HG03045 (cell line): ENCODE measurements at regions not wholly inside any gene's neighbourhood (a gene's known extent, or its start where the extent isn't known, plus 50 kb on each side); places are given as distances from the start of the nearest gene placed in this dataset.
"Not testable (repeated sequence)": the region's sequence is repeated elsewhere in the genome, so short reads cannot be mapped to it uniquely, and the experiment has no call there.

ENCODE experiments used
- ATAC-seq: cut with Tn5 transposase; IDR thresholded peaks from one replicate; pipeline ENCODE4 v1.9.1; 2021; ENCODE audit warnings: mild to moderate bottlenecking, moderate library complexity; ENCODE audit not compliant: unreplicated experiment

GRCh38 chr20:12715991-12716680, 292.6 kb upstream of the SPTLC3 start:
- ATAC-seq = no peak

GRCh38 chr20:12717061-12717460, 291.7 kb upstream of the SPTLC3 start:
- no peak for ATAC-seq

DNA sequence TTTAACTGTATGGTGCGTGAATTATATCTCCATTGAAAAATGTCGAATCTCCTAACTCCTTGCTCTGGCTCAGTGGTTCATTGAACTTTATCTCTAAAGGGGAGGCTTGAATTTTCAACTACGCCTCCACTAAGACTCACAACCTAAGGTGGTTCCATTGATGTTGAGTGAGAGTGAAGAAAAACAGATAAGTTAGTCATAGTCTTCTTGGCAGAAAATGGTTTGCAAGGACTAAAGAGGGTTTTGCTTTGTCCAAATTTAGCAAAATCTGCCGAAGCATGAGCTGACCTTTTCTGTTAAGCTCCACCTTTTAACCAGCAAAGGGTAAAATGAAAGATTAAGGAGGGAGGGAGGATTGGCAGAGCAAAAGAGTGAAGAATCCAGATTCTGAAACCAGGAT, 290.2 kb upstream of the SPTLC3 start:
- ATAC-seq = no peak

DNA sequence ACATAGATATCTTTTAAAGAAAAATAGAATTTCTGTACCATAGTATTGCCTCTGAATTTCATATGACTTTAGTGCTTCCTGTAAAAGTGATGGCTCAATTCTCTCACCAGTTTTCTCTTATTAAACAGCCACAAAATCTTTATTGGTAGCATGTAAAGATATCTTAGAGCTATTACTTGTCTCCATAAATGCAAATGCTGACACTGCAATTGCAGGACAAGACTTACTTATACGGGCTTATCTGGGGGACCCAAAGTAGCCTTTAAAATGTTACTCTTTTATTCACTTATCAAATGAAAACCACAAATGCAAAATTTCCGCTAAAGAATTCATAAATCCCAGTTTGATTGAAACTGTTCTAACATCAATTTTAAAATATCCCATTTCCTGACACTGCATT, 287.1 kb upstream of the SPTLC3 start:
- ATAC-seq = no peak

- no peak for ATAC-seq
These were observed 286.7 kb upstream of the SPTLC3 start for GRCh38 chr20:12722091-12722490.

DNA sequence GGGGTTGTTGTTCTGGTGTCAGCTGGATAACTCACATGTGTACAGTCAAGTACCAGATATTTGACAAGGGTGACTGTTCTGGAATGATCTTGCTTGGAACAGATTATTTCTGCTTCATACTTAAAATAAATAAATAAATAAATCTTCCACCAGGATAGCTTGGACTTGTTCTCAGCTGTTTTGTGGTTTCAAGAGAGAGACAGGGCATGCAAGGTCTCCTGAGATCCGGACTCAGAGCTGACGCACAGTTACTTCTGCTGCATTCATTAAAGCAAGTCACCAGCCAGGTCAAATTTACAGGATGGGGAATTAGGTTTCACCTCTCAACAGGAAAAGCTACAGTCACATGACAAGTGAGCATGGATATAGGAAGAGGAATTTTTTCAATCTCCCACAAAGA, 285.0 kb upstream of the SPTLC3 start:
- no peak for ATAC-seq

- ATAC-seq = no peak
These were observed 280.0 kb upstream of the SPTLC3 start for GRCh38 chr20:12728782-12729181.

DNA sequence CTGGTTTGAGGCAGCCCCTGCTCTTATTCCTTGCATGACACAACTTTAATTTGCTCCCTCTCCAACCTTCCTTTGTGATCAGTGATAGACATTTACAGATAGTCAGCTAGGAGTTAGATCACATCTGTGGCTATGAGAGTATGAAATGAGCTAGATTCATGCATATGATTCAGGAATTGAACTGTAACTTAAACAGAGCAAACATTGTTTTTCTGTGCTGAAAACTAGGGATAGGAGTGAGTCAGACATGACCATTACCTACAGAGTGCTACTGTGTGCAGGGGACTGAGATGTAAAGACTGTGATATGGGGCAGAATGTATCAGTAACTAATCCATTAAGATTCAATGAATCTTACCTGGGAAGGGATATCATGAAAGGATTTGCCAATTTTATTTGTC, 279.4 kb upstream of the SPTLC3 start:
- no peak for ATAC-seq

GRCh38 chr20:12733811-12734210, 275.0 kb upstream of the SPTLC3 start:
- no peak for ATAC-seq

- no peak for ATAC-seq
These were observed 271.3 kb upstream of the SPTLC3 start for GRCh38 chr20:12737497-12737896.

DNA sequence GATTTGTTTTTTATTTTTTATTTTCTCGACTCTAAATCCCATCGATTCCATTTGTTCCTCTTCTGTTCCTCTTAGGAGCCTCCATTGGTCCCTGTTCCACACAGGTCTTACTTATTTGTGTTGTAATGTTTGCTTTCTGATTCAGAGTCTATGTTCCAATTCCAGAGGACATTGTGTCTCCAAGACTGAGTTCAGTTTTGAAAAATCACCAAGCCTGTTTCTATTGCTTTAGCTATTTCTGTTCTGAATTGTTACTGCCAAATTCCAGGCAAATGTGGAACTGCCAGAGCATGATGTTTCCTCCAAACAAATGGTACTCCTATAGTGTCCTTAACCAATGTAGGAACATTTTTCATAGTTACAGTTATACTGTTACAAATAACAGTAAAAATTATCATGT, 270.9 kb upstream of the SPTLC3 start:
- no peak for ATAC-seq

GRCh38 chr20:12740647-12741046, 268.1 kb upstream of the SPTLC3 start:
- ATAC-seq = no peak

GRCh38 chr20:12744037-12744436, 264.7 kb upstream of the SPTLC3 start:
- no peak for ATAC-seq

- ATAC-seq = no peak
These were observed 260.3 kb upstream of the SPTLC3 start for GRCh38 chr20:12748359-12748994.

DNA sequence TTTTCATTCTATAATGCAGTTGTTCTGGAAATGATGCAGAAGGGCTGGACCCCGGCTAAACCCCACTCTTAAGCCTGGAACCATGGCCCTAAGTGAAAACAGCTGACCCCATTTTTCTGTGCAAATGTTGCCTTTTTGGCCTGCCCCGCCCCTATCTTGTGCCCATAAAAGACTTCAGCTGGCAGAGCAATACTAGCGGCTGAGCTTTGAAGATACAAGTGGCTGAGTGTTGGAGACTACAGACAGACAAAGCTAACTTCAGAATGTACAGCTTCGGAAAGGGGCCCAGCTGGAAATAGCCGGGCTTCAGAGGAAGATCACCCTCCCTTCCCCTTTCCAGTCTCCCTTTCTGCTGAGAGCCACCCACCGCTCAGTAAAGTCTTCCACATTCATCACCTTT, 258.6 kb upstream of the SPTLC3 start:
- ATAC-seq = no peak

- not testable (repeated sequence) for ATAC-seq
These were observed 255.7 kb upstream of the SPTLC3 start for GRCh38 chr20:12752900-12753693.

DNA sequence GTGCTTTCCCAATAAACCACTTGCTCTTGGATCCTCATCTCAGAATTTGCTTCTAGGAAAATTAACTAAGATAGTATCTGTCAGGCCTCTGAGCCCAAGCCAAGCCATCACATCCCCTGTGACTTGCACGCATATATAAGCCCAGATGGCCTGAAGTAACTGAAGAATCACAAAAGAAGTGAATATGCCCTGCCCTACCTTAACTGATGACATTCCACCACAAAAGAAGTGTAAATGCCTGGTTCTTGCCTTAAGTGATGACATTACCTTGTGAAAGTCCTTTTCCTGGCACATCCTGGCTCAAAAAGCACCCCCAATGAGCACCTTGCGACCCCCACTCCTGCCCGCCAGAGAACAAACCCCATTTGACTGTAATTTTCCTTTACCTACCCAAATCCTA, 255.0 kb upstream of the SPTLC3 start:
- not testable (repeated sequence) for ATAC-seq

DNA sequence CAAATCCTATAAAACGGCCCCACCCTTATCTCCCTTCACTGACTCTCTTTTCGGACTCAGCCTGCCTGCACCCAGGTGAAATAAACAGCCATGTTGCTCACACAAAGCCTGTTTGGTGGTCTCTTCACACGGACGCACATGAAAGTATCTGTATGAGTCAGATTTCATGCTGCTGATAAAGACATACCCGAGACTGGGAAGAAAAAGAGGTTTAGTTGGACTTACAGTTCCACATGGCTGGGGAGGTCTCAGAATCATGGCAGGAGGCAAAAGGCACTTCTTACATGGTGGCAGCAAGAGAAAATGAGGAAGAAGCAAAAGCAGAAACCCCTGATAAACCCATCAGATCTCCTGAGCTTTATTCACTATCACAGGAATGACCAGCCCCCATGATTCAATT, 249.3 kb upstream of the SPTLC3 start:
- not testable (repeated sequence) for ATAC-seq

- no peak for ATAC-seq
These were observed 246.0 kb upstream of the SPTLC3 start for GRCh38 chr20:12762725-12763124.

DNA sequence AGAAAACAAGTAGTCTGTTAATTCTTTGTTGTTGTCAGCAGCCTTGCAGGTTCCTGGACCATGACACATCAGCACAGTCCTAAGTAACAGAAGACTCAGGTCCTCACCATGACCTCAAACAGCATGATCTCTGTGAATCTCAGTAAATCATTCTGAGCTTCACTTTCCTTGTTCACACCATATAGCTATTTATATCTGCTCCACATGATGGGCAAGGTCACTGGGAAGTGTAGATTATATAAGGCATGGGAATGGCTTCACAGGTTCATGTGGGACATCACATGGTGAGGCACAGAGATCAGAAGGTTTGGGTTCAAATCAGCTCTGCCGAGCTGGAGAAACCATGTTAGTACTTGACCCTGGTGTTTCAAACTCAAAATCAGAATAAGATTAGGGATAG, 245.4 kb upstream of the SPTLC3 start:
- no peak for ATAC-seq

GRCh38 chr20:12764053-12764452, 244.7 kb upstream of the SPTLC3 start:
- ATAC-seq = no peak

- ATAC-seq = no peak
These were observed 243.9 kb upstream of the SPTLC3 start for GRCh38 chr20:12764851-12765250.
